Stimulated activated CD4-positive, alpha-beta T cell treated with anti-CD3 and anti-CD28 coated beads, Interleukin-4, amount 100 ng/mL, for 48 hours (primary cell): ENCODE measurements at regions not wholly inside any gene's neighbourhood (a gene's known extent, or its start where the extent isn't known, plus 50 kb on each side); places are given as distances from the start of the nearest gene placed in this dataset.
"Not testable (repeated sequence)": the region's sequence is repeated elsewhere in the genome, so short reads cannot be mapped to it uniquely, and the experiment has no call there.

Experiments
- DNase-seq, 2 donors: peaks; one replicate each; pipeline ENCODE4 v3.0.0-alpha.2; 2020; ENCODE audit warnings: low read depth in 2 of 2

DNA sequence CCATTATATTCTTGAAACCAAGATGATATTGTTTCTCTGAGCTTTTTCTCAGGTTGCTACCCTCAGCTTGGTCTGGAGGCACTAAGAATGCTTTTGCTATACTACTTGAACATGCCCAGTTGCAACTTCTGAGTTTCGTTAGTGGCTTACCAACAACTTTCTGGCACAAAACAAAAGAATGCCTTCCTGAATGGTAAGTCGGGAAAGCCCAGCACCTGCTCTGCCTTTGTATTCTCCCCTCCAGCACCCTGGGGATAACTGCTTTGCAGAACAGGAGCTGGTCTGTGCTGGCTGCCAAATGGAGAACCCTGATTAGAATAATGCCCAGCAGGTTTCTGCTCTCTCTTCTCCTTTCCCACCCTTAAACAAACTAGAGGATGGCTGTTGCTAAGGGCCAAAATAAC is 149.3 kb downstream of the TGFB2 start:
- no peak for DNase-seq

DNA sequence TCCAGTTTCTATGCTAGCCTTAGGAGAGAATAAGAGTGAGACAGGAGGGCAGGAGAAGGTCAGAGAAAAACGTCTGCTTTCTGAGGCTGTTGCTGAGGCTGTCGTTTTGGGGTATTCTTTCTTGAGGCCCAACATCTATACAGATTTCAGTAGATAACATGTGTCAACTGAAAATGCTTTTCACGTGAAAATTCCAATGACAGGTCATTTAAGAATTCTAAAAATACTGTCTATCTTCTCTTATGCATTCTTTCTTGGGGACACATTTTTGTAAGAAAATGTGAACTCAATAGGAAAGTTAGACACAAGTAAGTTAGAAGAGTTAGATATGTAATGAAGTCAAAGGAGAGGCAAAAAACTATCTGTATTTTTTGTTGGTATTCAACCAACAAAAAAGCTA is 150.8 kb downstream of the TGFB2 start:
- no peak for DNase-seq

DNA sequence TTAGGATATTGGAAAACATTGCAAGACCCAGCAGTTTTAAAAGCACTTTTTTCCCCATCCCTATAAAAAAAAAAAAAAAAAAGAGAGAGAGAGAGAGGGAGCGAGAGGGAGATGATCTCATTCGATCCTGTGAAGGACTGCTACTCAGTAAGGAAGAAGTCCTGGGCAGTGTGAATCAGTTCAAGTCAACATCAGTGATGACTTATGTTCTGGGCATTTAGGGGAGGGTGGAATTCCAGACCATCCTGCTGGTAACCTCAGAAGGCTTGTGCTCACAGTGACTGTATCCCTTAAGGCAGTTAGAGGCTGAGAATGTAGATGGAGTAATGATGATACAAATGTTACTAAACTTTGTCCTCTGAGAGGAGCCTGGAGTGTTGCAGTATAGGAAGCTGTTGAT is 151.4 kb downstream of the TGFB2 start:
- DNase-seq: no peak

DNA sequence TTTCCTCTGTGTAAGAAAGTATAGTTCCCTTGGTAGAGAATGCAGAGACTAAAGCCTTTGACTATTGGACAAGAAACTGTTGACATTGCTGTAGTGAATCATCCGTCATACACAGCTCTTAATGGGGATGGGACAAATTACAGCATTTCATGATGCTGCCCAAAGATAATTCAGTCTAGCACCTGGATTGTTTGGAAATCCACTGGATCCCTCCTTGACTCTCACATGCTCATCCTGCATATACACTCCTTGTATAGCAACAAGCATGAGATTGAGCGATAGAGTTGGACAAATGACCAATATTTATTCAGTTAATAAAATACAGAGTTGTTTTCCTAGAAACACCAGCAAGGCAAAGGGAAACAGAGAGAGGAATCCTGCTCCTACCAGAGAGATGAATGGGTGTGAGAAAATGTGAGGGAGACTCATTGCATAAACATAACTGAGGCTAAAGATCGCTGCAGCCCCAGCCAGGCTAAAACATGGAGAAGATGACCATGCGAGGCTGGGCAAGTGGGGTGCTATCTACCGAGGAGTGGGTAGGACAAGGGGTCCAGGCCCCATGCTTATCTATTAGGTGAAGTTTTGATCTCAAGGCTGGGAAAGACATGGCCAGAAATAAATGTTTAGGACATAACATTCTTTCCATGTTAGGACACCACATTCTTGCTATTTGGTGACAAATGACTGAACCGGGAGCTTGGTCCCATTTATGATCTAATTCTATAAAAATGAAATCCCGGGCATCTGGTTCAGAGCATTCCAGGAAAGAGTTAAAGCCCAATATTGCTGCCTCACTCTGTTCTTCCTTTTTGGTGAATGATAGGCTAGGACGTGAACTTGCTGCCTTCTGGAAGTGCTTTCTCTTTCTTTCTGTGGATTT is 153.2 kb downstream of the TGFB2 start:
- DNase-seq: no peak

DNA sequence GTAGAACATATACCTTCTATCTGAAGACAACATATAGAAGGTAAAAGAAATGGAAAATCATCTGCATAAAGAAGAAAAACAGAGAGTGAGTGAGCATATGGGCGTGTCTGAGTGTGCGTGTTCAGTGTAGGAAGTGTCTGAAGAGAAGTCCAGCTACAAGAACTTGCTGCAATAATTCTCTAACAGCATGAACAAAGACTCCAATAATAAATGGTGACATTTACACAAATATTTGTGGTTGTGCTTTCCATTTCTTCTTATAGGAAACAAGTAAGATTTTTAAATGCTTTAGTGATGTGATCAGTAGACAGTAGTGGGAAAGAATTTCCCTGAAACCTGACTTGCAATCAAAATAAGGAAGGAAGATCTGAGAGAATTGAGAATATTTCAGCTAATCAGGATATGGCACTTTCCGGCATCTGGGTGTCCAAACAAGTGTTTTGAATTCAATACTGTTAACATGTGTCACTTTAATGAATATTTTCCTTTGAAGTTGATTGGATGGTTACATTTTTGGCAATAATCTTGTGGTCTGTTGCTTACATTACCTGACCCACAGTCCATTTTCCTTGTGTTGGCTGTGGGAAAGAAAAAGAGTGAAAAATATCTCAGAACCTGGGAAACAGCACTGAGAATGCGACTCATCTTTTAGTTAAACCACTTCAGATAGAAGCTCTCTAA is 154.0 kb downstream of the TGFB2 start:
- DNase-seq: no peak

DNA sequence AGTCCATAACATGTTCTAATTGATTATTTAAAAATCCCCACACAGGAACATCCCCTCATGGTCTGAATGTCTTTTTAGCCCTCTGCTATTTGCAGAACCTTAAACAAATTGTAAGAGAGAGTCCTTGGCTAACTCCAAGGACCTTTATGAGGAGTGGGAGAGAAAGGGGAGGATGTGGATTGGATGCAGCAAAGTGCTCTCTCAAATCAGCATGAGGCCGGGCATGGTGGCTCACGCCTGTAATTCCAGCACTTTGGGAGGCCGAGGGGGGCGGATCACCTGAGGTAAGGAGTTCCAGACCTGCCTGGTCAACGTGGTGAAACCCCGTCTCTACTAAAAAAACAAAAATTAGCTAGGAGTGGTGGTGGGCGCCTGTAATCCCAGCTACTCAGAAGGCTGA is 154.8 kb downstream of the TGFB2 start:
- DNase-seq: no peak

DNA sequence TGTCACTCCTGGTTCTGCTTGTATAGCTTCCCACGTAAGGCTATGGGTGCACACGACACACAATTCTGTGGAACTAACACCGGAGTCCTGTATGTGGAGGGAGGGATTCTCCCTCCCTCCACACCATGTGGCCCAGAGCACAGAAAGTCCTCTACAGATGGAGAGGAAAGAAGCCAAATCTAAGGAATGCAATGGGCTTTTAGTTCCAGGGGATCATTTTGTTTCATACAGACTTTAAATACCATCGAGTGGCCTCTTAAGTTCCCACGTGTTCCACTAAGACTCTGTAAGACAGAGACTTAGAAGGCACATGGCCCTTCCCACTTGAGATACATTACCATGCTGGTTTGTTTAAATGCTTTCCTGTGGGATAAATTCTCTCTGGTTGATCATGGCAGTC is 156.0 kb downstream of the TGFB2 start:
- DNase-seq: no peak

DNA sequence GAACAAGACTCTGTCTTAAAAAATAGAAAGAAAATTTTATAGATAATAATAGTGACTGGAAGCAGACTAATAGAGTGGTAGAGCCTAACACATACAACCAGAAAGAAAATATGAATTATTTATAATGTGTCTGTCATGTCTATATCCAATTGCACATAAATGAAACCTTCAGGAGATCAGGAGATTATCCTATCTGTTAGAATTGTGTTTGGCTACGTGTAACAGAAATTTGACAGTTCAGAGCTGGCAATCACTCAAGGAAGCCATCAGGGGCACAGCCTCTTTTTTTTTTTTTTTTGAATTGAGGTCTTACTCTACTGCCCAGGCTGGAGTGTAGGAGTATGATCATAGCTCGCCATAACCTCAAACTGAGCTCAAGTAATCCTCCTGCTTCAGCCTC is 157.2 kb downstream of the TGFB2 start:
- no peak for DNase-seq

DNA sequence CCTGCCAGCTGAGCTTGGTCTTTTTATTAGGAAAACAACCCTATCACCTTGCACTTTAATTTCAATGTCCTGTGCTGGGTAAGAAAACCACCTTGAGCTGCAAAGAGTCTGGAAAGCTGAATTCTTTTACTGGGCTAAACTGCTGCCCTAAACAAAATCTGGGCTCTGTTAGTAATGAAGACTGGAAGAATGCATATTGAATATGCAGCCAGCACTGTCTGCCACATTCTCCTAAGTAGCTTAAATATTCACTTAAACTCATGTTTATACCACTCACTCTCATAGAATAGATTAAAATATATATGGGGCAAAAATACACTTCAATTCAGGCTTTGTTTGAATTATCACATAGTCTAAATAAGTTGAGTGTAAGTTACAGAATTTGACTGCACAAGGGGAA is 158.0 kb downstream of the TGFB2 start:
- no peak for DNase-seq

DNA sequence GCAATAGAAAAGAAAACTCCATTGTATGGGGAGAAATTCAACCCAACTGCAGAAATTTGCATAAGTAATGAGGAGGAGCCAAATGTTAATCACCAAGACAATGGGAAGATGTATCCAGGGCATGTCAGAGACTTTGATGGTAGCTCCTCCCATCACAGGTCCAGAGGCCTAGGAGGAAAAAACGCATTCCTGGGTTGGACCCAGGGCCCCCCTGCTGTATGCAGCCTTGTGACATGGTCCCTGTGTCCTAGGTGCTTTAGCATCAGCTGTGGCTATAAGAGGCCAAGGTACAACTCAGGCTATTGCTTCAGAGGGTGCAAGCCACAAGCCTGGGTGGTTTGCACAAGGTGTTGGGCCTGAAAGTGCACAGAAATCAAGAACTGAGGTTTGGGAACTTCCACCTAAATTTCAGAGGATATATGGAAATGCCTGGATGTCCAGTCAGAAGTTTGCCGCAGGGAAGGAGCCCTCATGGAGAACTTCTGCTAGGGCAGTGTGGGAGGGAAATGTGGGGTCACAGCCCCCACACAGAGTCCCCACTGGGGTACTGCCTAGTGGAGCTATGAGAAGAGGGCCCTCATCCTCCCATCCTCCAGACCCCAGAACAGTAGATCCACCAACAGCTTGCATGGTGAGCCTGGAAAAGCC is 162.3 kb downstream of the TGFB2 start:
- no peak for DNase-seq

DNA sequence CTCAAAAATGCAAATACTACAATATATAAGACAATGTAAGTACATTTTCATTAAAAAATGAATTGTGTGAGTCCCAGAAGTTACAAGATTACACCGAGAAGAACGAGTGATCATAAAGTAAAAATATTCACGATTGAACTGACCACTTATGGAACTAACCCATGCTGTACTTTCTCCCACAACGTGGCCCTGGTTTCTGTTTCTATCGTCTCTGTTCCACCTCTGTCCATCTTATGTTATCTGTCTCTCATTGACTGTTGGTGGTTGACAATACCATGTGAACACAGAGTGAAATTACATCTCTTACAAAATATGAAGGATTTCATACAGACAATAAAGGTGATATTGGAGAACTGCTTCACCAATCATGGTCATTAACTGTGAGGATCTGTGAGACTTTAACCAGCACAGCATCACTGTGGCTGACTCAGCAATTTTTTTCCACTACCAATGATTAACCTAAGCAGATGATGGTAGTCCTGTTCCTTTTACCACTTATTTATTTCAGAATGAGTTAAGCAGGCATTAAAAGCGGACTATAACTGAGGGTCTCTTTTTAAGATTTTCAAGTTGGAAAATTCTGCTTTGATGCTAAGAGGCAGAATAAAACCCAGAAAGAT is 165.1 kb downstream of the TGFB2 start:
- no peak for DNase-seq

DNA sequence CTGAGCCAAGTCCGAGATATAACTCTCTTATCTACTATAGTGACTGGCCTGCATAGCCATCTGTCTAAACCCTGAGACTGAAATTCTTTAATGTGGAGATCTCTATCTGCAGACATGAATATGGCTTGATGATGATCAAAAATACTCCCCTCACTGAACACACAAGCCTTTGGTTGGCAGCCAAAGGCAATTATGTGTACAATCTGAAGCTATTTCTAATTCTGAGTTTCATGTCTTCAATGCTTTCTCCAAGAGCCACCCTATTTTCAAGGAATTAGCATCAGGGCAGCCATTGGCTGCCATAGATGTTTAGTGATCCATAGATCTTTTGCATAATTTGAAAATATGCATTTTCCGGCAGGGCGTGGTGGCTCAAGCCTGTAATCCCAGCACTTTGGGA is 168.2 kb downstream of the TGFB2 start:
- no peak for DNase-seq

DNA sequence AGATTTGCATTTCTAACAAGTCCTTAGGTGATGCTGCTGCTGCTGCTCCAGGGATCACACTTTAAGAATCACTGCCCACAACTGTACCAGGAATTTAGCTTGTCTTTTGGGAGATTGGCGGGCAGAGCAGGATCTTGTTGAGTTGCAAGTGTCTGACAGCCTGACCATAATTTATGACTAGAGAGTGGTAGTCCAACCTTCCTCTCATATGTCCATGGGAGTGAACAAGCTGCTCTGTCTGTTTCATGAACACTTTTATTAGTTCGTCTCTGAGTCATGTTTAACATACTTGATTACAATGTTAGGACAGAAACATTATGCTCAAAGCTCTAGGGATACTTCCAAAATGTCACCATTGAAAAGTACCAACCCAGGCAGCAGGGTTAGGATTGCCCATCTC is 169.6 kb downstream of the TGFB2 start:
- DNase-seq: no peak

DNA sequence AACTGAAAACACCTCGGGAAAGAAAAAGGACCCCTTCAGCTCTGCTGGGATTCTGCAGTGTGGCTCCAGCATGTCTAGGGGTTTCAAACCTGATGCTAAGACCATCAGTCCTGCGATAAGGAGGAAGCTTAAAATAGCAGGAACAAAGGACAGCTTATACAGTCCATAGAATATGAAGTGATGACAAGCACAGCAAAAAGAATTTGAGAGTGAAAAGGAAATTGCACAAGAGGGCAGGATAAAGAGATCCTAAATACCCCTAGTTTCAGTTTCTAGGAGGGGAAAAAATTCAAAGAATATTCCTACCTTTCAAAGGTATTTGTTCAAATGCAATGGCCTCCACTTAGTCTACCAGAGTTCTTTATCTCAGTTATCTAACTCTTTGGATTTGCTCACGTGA is 171.4 kb downstream of the TGFB2 start:
- no peak for DNase-seq

DNA sequence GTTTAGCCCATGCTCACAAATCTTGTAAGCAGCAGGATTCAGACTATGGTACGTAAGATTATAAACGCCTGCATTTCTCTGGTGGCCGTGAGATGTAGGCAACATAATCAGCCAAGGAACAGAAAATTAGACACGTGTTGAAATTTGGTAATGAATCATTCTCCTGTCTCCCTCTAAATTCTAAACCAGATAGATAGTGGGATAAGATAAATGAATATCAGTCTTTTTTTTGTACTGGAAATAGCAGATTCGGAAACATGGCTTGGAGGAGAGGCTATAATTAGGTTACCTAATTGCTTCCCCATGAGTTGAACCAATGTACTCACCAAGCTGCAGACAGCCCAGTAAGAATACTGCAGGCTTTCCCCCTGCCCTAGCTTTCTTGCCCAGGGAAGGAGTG is 172.3 kb downstream of the TGFB2 start:
- no peak for DNase-seq

DNA sequence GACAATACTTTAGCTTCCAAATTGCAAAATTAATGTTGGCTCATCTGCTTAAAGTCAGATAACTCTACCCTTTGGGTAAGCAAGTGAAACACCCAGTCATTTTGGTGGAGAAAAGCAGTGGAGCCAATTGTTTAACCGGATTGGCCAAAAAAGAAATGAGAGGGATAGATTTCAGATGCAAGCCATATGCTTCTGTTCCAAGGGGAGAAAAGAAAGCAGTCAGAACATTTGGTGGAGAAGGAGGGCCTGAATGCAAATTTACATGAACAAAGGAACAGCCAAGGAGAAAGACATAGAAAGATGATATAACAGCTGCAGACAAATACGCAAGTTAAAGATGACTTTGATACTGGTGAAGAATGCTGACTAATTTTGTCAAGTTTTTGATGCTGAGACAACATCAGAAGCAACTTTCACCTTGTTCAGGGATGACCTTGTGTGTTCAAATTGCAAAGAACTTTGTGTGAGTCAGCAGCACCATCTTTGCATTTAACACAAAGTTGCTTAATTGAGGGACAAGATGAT is 173.1 kb downstream of the TGFB2 start:
- no peak for DNase-seq

DNA sequence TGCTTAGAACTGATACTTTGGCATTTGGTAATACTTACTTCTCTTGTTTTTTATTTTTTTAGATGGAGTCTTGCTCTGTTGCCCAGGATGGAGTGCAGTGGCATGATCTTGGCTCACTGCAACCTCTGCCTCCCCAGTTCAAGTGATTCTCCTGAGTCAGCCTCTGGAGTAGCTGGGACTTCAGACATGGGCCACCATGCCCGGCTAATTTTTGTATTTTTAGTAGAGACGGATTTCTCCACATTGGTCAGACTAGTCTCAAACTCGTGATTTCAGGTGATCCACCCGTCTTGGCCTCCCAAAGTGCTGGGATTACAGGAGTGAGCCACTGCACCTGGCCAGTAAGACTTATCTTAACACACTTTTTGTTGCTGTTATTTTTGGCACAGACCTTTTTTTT is 175.5 kb downstream of the TGFB2 start:
- not testable (repeated sequence) for DNase-seq

DNA sequence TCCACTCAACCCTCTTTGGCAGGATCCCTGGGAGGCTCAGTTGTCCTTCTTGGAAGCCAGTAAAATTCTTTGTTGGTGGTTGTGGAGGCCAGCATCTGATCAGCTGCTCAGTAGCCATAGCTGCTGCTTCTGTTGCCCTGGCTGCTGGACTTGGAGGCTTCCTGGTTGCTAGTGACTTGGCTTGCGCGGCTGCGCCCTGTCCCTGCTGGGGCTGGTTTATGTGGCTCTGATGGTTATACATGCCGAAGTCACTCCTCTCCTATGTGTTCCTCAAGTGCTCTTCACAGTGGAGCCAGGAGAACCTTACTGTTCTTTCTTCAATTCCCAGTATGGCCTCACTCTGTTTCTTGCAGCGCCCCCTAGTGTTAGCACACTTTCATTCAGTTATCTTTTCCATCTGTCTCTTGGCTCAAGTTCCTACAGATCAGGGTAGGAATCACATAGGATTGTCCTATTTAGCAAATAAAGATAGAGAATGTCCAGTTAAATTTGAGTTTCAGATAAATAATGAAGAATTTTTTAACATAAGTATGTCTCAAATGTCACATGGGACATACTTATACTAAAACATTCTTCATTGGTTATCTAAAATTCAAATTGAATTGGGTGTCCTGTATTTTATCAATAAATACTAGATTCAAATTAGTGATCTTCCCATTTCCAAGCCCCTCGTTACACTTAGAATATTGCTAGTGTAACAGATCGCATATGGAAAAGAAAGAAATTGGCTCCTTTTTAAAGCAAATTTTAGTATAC is 176.5 kb downstream of the TGFB2 start:
- peak; percentile 30 to 43 for DNase-seq

DNA sequence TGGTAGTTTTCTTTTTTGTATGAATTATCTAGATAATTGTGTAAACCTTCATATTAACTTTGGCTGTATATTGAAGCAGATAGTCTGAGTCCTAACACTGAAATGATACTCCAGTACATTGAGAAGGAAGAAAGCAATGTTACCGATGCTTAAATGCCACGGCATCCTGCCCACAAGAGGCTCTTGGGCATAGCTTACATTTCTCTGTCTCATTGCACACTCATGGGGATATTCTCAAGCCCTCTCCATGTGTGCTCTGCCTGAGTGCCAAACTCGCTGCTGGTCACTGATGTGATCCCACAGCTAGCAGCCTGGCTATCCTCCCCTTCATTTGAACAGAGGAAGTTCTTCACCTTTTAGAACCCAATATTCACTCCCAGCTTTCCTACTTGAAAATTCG is 179.4 kb downstream of the TGFB2 start:
- no peak for DNase-seq

DNA sequence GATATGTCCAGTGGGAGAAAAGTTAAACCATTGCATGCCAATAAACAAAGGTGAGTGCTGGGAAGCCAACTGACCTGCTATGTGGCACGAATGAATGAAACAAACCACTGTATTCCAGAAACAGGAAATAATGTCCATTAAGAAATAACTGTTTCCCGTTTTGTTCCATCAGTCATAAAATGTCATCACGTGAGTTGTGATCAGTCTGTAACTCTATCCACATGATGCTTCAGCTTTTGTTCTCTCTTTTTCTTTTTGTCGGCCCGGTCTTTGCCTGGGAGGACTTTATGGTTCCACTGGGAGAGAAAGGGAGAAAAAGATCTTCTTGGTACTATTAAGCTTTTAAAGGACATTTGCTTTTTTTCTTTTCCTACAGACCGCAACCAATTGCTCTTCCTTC is 179.9 kb downstream of the TGFB2 start:
- no peak for DNase-seq

DNA sequence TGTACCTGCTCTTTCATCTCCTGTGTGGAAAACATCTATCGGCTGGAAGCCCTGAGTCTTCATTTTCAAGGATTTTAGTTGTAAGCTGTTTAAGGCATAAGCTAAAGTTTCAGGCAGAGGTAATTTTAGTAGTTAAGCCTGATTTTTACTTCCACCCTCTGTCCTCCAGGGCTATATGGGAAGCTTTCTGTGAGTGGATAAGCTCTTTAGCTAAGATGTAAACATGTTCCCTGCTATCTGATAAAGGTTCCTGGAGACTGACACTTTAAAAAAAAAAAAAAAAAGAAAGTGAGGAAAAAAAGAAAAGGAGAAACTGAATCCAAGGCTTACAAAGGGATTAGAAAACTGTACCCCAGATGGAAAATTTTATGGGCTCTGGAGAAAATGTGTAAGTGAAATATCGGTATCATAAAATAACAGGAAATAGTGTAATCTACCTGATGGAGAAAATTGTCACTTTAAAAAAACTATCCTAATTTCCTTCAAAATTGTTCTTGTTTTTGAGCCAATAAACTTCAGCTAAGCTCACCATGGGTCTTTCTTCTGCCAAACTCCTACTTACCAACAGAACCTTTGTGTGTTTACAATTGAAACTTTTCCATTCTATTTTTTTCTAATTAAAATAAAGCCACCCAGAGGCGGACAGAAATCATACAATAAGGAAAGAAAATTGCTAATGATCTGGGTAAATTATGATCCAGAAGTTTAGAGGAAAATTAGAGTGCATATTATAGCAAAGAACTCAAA is 180.5 kb downstream of the TGFB2 start:
- no peak for DNase-seq
